ENCODE measurements at regions not wholly inside any gene's neighbourhood (a gene's known extent, or its start where the extent isn't known, plus 50 kb on each side); places are given as distances from the start of the nearest gene placed in this dataset.

- TF ChIP-seq EZH2 (IDR thresholded peaks at IDR 0.05; ENCODE audit: low read length, unreplicated experiment) (no peak), CTCF (conservative IDR thresholded peaks at IDR 0.05; ENCODE audit: low read depth, low read length) (peak; percentile 32; the same call in 1 of the 2 replicates)
These were observed 740.0 kb upstream of the TMEM132C start for GRCh38 chr12:127526925-127527324.

Measured in PC-3 (cell line).